K562 (cell line): ENCODE measurements at regions not wholly inside any gene's neighbourhood (a gene's known extent, or its start where the extent isn't known, plus 50 kb on each side); places are given as distances from the start of the nearest gene placed in this dataset.

Source experiments
- ATAC-seq: fragments of 200-7000 bp; cut with Tn5 transposase; 3 replicates; pipeline ENCODE4 v1.9.1; 2020; ENCODE audit warnings: moderate library complexity
- BruUV-seq: library from RNA; stranded (reverse); fragments of 400-500 nt; replicated peaks from 2 replicates; lab custom pipeline; 2021; lab: Mats Ljungman, UMichigan
- CTCF ChIA-PET: fragments of 300-600 bp; formaldehyde crosslinking; extraction: SDS; loops from one replicate; lab custom pipeline; 2021; ENCODE audit warnings: low intra/inter-chr PET ratio; lab: Yijun Ruan, JAX
- POLR2A ChIA-PET: fragments of 300-600, 350-650 bp; sonication (Branson Sonifier 250); formaldehyde crosslinking; extraction: SDS; loops from one replicate; lab custom pipeline; 2021; ENCODE audit warnings: antibody characterized with exemption, inconsistent platforms; lab: Yijun Ruan, JAX
- DNase-seq, 4 experiments: peaks; one replicate each; pipeline versions ENCODE4 v3.0.0 to v3.0.0-alpha.2; 2011 to 2018; ENCODE audit warnings: low spot score in 3 of 4, mixed read lengths in 3 of 4; ENCODE audit errors: extremely low read depth in 1 of 4
- FAIRE-seq: peaks from 2 replicates; lab custom pipeline; 2011; peaks lifted over from hg19 to GRCh38; lab: Jason Lieb, UNC
- H2AFZ ChIP-seq: 2 replicates; pipeline ENCODE4 v1.6.0; 2011; ENCODE audit warnings: low read depth, low read length, control low read depth, inconsistent platforms
- H3K27ac ChIP-seq: fragments of 200-600 bp; 3 replicates; pipeline ENCODE4 v1.8.0; 2011; ENCODE audit warnings: low read depth, mild to moderate bottlenecking, control low read depth, inconsistent platforms, low read length, moderate library complexity, mixed read lengths; ENCODE audit errors: extremely low read depth
- H3K27me3 ChIP-seq, 2 experiments: fragments of 300-600 bp in 1 of 2; 2 replicates in 1 of 2; 3 replicates in 1 of 2; pipeline versions ENCODE4 v1.6.0 to v1.8.0; 2011; ENCODE audit warnings: inconsistent platforms in 2 of 2, low read length in 2 of 2, mild to moderate bottlenecking in 1 of 2, mixed read lengths in 1 of 2, moderate library complexity in 1 of 2; ENCODE audit not compliant: control insufficient read depth in 2 of 2, insufficient read depth in 2 of 2
- H3K36me3 ChIP-seq: fragments of 300-600 bp; 3 replicates; pipeline ENCODE4 v1.8.0; 2011; ENCODE audit warnings: mild to moderate bottlenecking, low read length, inconsistent platforms; ENCODE audit not compliant: control insufficient read depth, insufficient read depth
- H3K4me1 ChIP-seq, 2 experiments: fragments of 200-600 bp in 1 of 2; replicated peaks in 1 of 2; 2 replicates in 1 of 2; 3 replicates in 1 of 2; pipeline versions ENCODE4 v1.5.1 to v1.8.0; 2011; ENCODE audit warnings: inconsistent platforms in 2 of 2, low read length in 2 of 2, mild to moderate bottlenecking in 1 of 2, mixed read lengths in 1 of 2, moderate library complexity in 1 of 2; ENCODE audit not compliant: control insufficient read depth in 2 of 2, insufficient read depth in 2 of 2
- H3K4me2 ChIP-seq: 2 replicates; pipeline ENCODE4 v1.6.1; 2011; ENCODE audit warnings: low read length, control low read depth, inconsistent platforms, mixed read lengths; ENCODE audit not compliant: insufficient read depth
- H3K4me3 ChIP-seq: fragments of 200-600 bp; sonication (generic), shearing (Covaris generic); 2 replicates; pipeline ENCODE4 v1.5.1; 2016; ENCODE audit warnings: control low read depth, inconsistent platforms
- H3K79me2 ChIP-seq: fragments of 200-600 bp; 3 replicates; pipeline ENCODE4 v1.8.0; 2011; ENCODE audit warnings: low read length, inconsistent platforms; ENCODE audit not compliant: control insufficient read depth, insufficient read depth
- H3K9ac ChIP-seq, 2 experiments: 2 replicates each; pipeline versions ENCODE4 v1.6.0 to v1.6.1; 2011; ENCODE audit warnings: low read depth in 2 of 2, low read length in 2 of 2, control low read depth in 1 of 2, inconsistent platforms in 1 of 2, mild to moderate bottlenecking in 1 of 2, mixed read lengths in 1 of 2; ENCODE audit not compliant: insufficient read depth in 1 of 2
- H3K9me1 ChIP-seq: one replicate; pipeline ENCODE4 v1.6.0; 2011; ENCODE audit warnings: inconsistent platforms, mild to moderate bottlenecking, low read length, moderate library complexity; ENCODE audit not compliant: control insufficient read depth, insufficient read depth
- H3K9me3 ChIP-seq: replicated peaks from 2 replicates; pipeline ENCODE4 v1.5.1; 2011; ENCODE audit warnings: low read depth, low read length, inconsistent platforms; ENCODE audit not compliant: control insufficient read depth, insufficient read depth
- H4K20me1 ChIP-seq: replicated peaks from 2 replicates; pipeline ENCODE4 v1.6.1; 2011; ENCODE audit warnings: low read length, inconsistent platforms, mixed read lengths; ENCODE audit not compliant: control insufficient read depth, insufficient read depth
- CHCHD3 ChIP-seq: fragments of 250-450 bp; sonication (Bioruptor Pico); IDR thresholded peaks from 2 replicates; pipeline ENCODE4 v2.1.2; 2022; ENCODE audit warnings: mild to moderate bottlenecking
- EGR1 ChIP-seq: fragments of 450-650 bp; conservative IDR thresholded peaks from 2 replicates; pipeline ENCODE4 v1.6.1; 2017; ENCODE audit warnings: mild to moderate bottlenecking
- FOXP4 ChIP-seq: sonication (generic); formaldehyde crosslinking; IDR thresholded peaks from 2 replicates; pipeline ENCODE4 v1.8.0; 2022; ENCODE audit warnings: mild to moderate bottlenecking, missing genetic modification reagents, borderline replicate concordance
- MBD1 ChIP-seq: fragments of 250-450 bp; sonication (Bioruptor Pico); IDR thresholded peaks from 2 replicates; pipeline ENCODE4 v1.8.0; 2022; ENCODE audit warnings: inconsistent platforms
- NFE2 ChIP-seq: IDR thresholded peaks from 2 replicates; pipeline ENCODE4 v1.6.1; 2014; ENCODE audit warnings: antibody characterized with exemption, low read depth
- RBM17 ChIP-seq: fragments of 200-400 bp; formaldehyde crosslinking; IDR thresholded peaks from 2 replicates; pipeline ENCODE4 v1.6.1; 2017; ENCODE audit warnings: low read depth, mild to moderate bottlenecking, low read length, borderline replicate concordance
- TAF7 ChIP-seq: fragments of 450-650 bp; IDR thresholded peaks from 2 replicates; pipeline ENCODE4 v1.6.1; 2016; ENCODE audit warnings: missing genetic modification characterization, missing compliant biosample characterization
- THRA ChIP-seq: fragments of 450-650 bp; IDR thresholded peaks from 2 replicates; pipeline ENCODE4 v1.6.1; 2017; ENCODE audit warnings: mild to moderate bottlenecking, moderate library complexity
- USF2 ChIP-seq: sonication (generic); formaldehyde crosslinking; IDR thresholded peaks from 2 replicates; pipeline ENCODE4 v1.5.0; 2020; ENCODE audit warnings: missing genetic modification reagents
- ZNF445 ChIP-seq: fragments of 250-450 bp; sonication (Bioruptor Pico); IDR thresholded peaks from 2 replicates; pipeline ENCODE4 v1.4.0; 2020; ENCODE audit warnings: low read depth, mild to moderate bottlenecking, moderate library complexity
- ZNF77 ChIP-seq: fragments of 250-450 bp; sonication (Bioruptor Pico); IDR thresholded peaks from 2 replicates; pipeline ENCODE4 v1.5.0; 2020
- WGBS: fragments of 100-300 bp; shearing (Covaris generic); methylation state at CpG from one replicate; pipeline ENCODE4 v1.1.6; 2016; ENCODE audit warnings: low coverage, mixed read lengths; ENCODE audit not compliant: insufficient coverage; ENCODE audit errors: missing lambda C conversion rate; 5-methylcytosine and 5-hydroxymethylcytosine counted together
- in situ Hi-C: fragments of 300-500 bp; cut with MboI; formaldehyde crosslinking; loops from 4 replicates; pipeline ENCODE4 v1.15.0; 2018; ENCODE audit warnings: inconsistent platforms, mixed read lengths
- intact Hi-C: fragments of 100-400 bp; cut with micrococcal nuclease; formaldehyde crosslinking; loops from 2 replicates; pipeline ENCODE4 v1.14.2; 2022
- TF ChIP-seq, protein P1 (sequence below): sonication (generic); formaldehyde crosslinking; IDR thresholded peaks from 2 replicates; pipeline ENCODE4 v1.8.1; 2023; ENCODE audit warnings: mild to moderate bottlenecking, missing genetic modification reagents

GRCh38 chr5:74085186-74085585, 459.2 kb downstream of the ARHGEF28 start (continued):
- TF ChIP-seq, protein P1, sequence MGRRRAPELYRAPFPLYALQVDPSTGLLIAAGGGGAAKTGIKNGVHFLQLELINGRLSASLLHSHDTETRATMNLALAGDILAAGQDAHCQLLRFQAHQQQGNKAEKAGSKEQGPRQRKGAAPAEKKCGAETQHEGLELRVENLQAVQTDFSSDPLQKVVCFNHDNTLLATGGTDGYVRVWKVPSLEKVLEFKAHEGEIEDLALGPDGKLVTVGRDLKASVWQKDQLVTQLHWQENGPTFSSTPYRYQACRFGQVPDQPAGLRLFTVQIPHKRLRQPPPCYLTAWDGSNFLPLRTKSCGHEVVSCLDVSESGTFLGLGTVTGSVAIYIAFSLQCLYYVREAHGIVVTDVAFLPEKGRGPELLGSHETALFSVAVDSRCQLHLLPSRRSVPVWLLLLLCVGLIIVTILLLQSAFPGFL (CRISPR knock-in tag), result no peak
- TF ChIP-seq THRA (no peak), TAF7 (tag) (no peak), CHCHD3 (CRISPR knock-in tag) (no peak), ZNF445 (CRISPR knock-in tag) (no peak)

DNA sequence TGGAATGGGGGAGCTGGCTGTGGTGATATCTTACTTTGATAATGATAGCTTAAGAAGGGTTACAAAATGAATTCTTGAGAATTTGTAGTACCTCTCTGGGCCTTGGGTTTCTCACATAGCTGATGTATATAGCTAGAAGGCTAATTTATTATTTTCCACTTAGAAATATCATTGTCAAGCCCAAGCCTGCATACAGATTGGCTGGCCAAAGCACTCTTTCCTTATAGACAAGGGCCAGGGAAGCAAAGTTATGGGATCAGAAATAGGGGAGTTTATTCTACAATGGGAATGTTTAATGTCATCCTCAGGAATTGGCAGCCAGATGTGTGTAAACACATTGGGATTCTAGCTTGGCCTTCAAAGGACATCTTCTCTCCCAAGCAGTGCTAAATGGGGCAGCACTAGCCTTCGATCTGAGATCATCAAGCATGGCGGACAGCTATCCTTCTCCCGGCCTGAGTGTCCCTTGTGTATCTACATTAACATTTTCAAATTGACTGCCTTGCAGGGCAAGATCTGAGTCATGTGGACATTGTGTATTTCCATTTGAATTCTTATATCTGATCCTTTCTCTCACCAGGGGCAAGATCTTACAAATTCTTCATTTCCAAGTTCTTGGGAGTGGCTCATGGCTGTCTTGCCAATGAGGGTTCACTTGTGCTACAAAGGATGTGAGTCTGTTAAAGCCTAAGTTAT, 457.2 kb downstream of the ARHGEF28 start:
- ChIA-PET CTCF (no interaction called here), POLR2A (no interaction called here)
- no peaks in the 10 kb centered on the region; a peak in 1 of 5 replicates for H3K27me3 ChIP-seq
- BruUV-seq, result no TSS peak
- no peak overlapping the region for H3K4me3 ChIP-seq
- no peak overlapping the region for H3K27ac ChIP-seq
- H3K79me2 ChIP-seq, result no peaks in the 10 kb centered on the region
- ATAC-seq, result no peak
- in situ Hi-C loops, result no loop called here
- no peak for FAIRE-seq
- intact Hi-C loops, result no loop called here
- H3K36me3 ChIP-seq, result no peaks in the 10 kb centered on the region
- no peaks in the 10 kb centered on the region for H3K4me1 ChIP-seq
- no peak overlapping the region for H3K9ac ChIP-seq
- 3% methylated on average over 3 of the region's 3 CpGs for WGBS
- no peak overlapping the region for H3K4me2 ChIP-seq
- H3K9me1 ChIP-seq, result no peaks in the 10 kb centered on the region
- no peak overlapping the region for H2AFZ ChIP-seq
- no peaks in the 10 kb centered on the region for H3K9me3 ChIP-seq
- DNase-seq, result no peak
- no peaks in the 10 kb centered on the region for H4K20me1 ChIP-seq
- TF ChIP-seq RBM17, result no peak
- TF ChIP-seq EGR1, result no peak
- TF ChIP-seq MBD1, result no peak
- TF ChIP-seq ZNF77, result no peak
- no peak for TF ChIP-seq NFE2
- TF ChIP-seq USF2 (CRISPR knock-in tag), result no peak
- TF ChIP-seq FOXP4, result no peak
